Ammon's horn (tissue), 1 donor: ENCODE measurements at regions not wholly inside any gene's neighbourhood (a gene's known extent, or its start where the extent isn't known, plus 50 kb on each side); places are given as distances from the start of the nearest gene placed in this dataset.

Experiments used
- DNase-seq: peaks from one replicate; pipeline ENCODE4 v3.0.0-alpha.2; 2016; ENCODE audit warnings: low spot score

GRCh38 chr4:34720571-34720970 lies 1523.7 kb downstream of the ARAP2 start:
- peak; percentile 30 for DNase-seq

- no peak for DNase-seq
Measured at GRCh38 chr4:34721835-34722234, 1522.5 kb downstream of the ARAP2 start.

DNA sequence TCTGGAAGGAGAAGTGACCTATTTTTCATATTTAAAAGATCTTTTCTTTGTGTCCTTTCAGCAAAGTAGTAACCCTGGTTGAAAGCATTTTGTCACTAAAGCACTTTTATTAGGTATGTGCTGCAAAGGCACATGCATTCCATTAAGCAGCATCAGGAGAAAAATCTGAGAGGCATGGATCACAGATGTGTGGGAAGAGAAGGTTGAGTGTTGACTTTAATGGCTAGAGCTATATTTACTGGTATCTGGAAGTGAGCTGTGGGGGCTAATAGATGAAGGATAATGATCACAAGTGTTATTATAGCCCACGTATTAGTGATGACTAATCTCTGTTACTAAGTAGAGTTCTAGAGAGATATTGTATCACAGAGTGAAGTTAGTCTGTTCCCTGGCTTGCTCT lies 1520.7 kb downstream of the ARAP2 start:
- DNase-seq = peak; percentile 11

DNA sequence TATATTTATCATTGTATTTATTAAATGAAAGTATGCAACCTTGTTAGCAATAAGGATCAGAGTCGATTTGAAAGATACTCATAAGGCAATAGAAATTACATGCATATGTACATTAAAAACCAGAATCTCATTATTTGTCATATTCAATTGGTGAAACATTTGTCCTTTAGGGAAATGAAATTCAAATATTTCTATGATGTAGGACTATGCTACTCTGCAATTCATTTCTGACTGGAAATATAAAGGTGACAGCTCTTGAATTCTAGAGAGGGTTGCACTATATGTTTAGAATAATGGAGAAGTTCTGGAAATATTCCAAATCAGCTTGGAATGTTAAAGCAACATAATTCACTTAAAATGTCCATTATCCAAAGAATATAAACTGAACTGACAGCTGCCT lies 1519.8 kb downstream of the ARAP2 start:
- DNase-seq = no peak

- peak; percentile 15 for DNase-seq
Measured at GRCh38 chr4:34731070-34731469, 1513.2 kb downstream of the ARAP2 start.

DNA sequence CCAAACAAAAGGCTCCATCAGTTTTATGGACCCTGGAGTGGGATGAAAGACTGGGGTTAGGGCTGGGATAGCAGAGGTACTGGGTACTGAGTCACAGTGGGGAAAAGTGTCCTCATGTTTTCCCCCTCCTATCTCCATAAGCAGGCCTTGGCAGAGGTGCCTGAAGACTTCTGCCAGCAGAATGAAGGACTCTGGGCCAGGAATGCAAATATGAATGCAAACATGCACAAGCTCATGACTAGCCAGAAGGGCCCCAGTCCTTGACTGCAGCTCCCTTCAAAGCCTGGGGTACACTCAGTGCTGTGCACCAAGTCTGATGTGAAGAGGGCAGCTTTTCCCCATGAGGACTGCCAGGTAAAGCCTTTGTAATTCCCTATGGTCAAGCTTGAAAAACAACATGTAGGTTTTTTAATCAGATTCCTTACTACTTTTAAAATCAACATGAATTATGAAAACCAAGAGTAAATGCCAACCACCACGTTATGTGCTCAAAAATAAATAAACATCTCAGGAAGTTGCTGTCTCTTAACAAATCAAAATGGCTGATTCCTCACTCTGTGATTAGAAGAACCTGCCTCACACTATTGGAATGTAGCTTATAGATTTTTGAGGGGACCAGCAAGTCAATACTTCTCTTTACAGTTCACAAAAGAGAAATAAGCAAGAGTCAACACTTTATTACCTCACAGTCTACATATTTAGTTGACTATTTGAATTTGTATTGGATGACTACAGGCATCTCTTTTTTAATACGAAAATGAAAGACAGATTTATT lies 1512.0 kb downstream of the ARAP2 start:
- no peak for DNase-seq

- DNase-seq = no peak
Measured at GRCh38 chr4:34733185-34733941, 1511.0 kb downstream of the ARAP2 start.

GRCh38 chr4:34766935-34767334 lies 1477.4 kb downstream of the ARAP2 start:
- DNase-seq = no peak

DNA sequence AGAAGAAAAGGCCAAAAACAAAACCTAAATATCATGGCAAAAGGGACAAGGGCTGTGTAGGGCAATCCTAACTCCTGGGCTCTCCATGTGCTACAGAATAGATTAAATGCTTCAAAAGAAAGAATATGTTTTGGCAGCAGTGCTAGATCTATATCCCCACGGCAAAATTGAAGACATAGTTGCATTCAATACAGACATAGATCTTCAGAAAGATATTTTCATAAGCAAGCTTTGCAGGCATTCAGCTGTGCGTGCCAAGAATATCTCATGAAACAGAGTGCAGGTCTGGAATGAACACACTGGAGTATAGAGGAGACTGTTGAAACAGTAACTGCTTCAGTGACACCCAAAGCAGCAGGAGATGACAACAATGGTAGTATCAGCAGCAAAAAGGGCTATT lies 1476.9 kb downstream of the ARAP2 start:
- DNase-seq = peak; percentile 17

DNA sequence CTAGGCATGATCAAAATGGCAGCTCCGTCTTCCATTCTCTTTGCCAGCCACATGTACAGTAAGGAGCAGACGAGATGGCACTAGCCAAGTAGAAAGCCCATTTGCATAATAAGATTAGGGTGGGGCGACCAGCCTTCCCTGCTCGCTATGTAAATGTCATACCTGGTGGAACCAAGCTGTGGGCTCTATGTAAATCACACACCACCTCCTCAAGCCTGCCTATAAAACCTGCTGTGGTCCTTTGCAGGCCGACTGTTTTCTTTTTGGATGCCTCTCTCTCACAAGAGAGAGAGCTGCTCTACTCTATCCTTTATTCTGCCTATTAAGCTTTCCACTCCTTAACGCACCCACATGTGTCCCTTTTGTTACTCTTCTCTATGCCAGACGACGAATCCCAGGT lies 1472.7 kb downstream of the ARAP2 start:
- no peak for DNase-seq

- DNase-seq = no peak
Measured at GRCh38 chr4:34790131-34790530, 1454.2 kb downstream of the ARAP2 start.

DNA sequence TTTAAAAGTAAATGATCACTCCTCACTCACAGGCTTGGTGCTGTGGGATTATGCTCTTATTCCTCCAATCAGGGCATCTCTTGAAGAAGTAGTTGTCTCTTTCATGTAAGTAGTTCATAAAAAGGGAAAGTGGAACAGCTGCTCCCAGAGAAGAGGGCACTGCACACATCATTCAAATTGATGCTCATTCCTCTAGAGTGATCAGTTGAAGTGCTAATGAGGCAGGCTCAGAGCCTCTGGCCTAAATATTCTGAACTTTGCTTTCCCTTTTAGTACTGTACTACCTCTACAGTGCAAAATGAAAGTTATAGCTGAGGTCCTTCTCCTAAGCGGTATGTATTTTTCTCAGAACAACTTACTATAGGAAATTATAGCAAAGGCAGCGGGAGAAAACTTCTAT lies 1453.1 kb downstream of the ARAP2 start:
- DNase-seq = no peak

DNA sequence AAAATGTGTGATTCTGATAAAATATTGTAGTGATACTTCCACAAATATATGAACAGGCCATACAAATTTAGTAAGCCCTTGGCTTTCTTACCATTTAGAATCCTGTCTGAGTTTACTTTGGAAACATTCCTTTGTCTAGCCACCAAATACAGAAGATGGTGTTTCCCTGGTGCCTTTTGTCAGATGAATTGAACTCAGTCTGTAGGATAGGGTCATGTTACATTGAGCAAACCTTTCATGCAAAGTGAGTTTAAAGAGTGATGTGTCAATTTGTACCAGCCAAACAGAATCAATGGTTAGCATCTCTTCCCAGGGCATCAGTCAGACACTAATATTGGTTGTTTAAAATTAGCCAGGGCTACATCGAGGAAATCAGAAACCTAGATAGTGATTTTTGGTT lies 1443.4 kb downstream of the ARAP2 start:
- no peak for DNase-seq

- DNase-seq = no peak
Measured at GRCh38 chr4:34814266-34814665, 1430.0 kb downstream of the ARAP2 start.

DNA sequence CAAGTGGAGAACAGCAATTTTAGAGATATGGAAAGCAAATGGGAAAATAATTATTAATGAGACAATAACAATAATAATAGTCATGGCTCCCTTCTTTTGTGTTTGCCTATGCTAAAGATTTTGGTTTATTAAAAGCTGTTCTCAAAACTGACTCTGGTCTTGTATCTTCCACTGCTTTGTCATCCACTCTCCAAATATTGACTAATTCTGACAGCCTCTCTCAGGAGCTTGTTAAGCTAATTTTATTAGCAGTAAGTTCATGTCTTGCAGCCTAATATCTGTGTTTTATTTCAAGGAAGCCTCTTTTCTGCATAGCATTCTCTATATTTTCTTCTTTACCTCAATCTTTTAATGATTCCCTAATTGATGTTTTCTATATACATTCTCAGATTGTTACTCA lies 1419.8 kb downstream of the ARAP2 start:
- DNase-seq = no peak

- DNase-seq = no peak
Measured at GRCh38 chr4:34826660-34827059, 1417.7 kb downstream of the ARAP2 start.

DNA sequence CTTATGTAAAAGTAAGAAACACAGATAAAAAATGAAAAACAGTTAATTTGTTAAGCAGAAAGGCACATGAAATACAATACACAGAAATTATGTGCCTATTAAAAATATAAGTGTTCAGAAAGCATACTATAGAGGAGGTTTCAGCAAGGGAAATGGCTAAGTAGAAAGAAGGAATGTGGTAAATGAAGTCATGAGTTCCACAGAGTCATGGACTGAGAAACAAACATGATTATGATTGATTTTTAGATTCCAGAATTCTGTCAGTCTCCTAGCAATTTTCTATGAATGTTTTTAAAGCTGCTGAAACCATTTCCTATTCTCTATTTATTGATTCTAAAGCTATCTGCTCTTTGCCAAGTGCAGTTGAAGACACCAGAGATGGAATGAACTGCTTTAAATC lies 1398.4 kb downstream of the ARAP2 start:
- DNase-seq = no peak

GRCh38 chr4:34850421-34850820 lies 1393.9 kb downstream of the ARAP2 start:
- DNase-seq = no peak

GRCh38 chr4:34850968-34851367 lies 1393.3 kb downstream of the ARAP2 start:
- no peak for DNase-seq

- DNase-seq = no peak
Measured at GRCh38 chr4:34851411-34851810, 1392.9 kb downstream of the ARAP2 start.

DNA sequence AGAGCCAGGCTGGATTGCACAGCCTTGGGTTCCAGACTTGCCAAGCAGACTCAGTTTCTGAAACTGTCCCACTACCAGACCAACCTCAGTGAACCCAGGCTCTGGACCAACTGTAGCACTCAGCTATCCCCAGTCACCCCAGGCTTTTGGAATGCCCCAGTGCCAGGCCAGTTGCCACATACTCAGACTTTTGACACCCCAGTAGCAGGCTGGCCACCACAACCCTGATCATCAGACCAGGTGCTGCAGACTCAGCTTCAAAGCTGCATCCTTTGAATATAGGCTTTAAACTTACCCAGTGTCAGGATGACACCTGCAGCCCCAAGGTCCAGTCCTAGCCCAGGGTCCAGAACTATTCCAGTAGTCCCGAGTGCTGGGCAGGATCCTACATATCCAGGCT lies 1389.9 kb downstream of the ARAP2 start:
- no peak for DNase-seq

DNA sequence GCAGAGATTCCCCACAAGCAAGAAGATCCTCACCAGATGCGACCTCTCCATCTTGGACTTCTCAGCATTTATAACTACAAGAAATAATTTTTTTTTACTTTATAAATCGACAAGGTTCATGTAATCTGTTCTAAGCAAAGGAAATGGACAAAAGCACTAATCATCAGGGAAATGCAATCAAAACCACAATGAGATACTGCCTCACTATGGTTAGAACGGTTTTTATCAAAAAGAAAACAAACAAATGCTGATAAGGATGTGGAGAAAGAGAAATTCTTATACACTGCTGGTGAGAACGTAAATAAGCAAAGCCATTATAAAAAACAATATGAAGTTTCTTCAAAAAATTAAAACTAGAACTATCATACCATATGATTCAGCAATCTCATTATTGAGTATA lies 1382.6 kb downstream of the ARAP2 start:
- no peak for DNase-seq

GRCh38 chr4:34878961-34879360 lies 1365.4 kb downstream of the ARAP2 start:
- no peak for DNase-seq

GRCh38 chr4:34880246-34880645 lies 1364.1 kb downstream of the ARAP2 start:
- no peak for DNase-seq
